Ishikawa (cell line): ENCODE measurements at regions not wholly inside any gene's neighbourhood (a gene's known extent, or its start where the extent isn't known, plus 50 kb on each side); places are given as distances from the start of the nearest gene placed in this dataset.

Experiments
- TAF1 ChIP-seq: IDR thresholded peaks from 2 replicates; pipeline ENCODE4 v1.6.1; 2012; ENCODE audit warnings: low read depth, mild to moderate bottlenecking
- YY1 ChIP-seq: IDR thresholded peaks from 2 replicates; pipeline ENCODE4 v1.6.1; 2012; ENCODE audit warnings: low read depth

DNA sequence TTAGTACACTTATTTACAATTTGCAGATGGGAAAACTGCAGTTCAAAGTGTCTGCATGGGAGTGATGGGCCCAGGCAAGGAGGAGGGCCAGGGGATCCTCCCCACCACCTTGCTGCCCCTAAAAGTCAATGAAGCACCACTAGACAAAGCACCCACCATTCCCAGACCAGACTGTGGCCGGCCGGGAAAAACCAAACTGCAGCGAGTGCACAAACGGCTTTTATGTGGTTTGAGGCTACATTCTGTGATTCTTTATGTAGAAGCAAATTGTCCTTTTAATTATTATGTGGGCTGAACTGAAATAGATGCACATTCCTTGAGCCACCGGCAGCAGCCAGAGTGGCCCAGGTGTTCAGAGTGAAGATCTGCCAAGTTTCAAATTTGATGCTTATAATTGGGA lies 585.3 kb upstream of the KLF4 start:
- TF ChIP-seq YY1, result no peak
- no peak for TF ChIP-seq TAF1
